BE2C (cell line): ENCODE measurements at regions not wholly inside any gene's neighbourhood (a gene's known extent, or its start where the extent isn't known, plus 50 kb on each side); places are given as distances from the start of the nearest gene placed in this dataset.
"Not testable (repeated sequence)": the region's sequence is repeated elsewhere in the genome, so short reads cannot be mapped to it uniquely, and the experiment has no call there.

Experiments
- DNase-seq: peaks from one replicate; pipeline ENCODE4 v3.0.0-alpha.2; 2020
- H3K27me3 ChIP-seq: fragments of 250-450 bp; sonication (Bioruptor Pico); 2 replicates; pipeline ENCODE4 v1.5.1; 2020; ENCODE audit warnings: mild to moderate bottlenecking
- H3K36me3 ChIP-seq: fragments of 250-450 bp; sonication (Bioruptor Pico); 2 replicates; pipeline ENCODE4 v1.5.1; 2020; ENCODE audit warnings: mild to moderate bottlenecking
- H3K4me1 ChIP-seq: fragments of 250-450 bp; sonication (Bioruptor Pico); 2 replicates; pipeline ENCODE4 v1.5.1; 2020
- H3K4me3 ChIP-seq: 2 replicates; pipeline ENCODE4 v1.5.1; 2011; ENCODE audit warnings: low read depth, low read length
- H3K9me3 ChIP-seq: fragments of 250-450 bp; sonication (Bioruptor Pico); 2 replicates; pipeline ENCODE4 v1.5.1; 2020
- TF ChIP-seq, protein P1 (sequence below): IDR thresholded peaks from 2 replicates; pipeline ENCODE4 v1.5.1; 2012; ENCODE audit warnings: mild to moderate bottlenecking, low read depth, low read length

- no peak for DNase-seq
- Histone ChIP-seq H3K9me3 (no peaks in the 10 kb centered on the region), H3K27me3 (no peaks in the 10 kb centered on the region), H3K36me3 (no peaks in the 10 kb centered on the region), H3K4me3 (no peak overlapping the region), H3K4me1 (no peaks in the 10 kb centered on the region)
- TF ChIP-seq, protein P1, sequence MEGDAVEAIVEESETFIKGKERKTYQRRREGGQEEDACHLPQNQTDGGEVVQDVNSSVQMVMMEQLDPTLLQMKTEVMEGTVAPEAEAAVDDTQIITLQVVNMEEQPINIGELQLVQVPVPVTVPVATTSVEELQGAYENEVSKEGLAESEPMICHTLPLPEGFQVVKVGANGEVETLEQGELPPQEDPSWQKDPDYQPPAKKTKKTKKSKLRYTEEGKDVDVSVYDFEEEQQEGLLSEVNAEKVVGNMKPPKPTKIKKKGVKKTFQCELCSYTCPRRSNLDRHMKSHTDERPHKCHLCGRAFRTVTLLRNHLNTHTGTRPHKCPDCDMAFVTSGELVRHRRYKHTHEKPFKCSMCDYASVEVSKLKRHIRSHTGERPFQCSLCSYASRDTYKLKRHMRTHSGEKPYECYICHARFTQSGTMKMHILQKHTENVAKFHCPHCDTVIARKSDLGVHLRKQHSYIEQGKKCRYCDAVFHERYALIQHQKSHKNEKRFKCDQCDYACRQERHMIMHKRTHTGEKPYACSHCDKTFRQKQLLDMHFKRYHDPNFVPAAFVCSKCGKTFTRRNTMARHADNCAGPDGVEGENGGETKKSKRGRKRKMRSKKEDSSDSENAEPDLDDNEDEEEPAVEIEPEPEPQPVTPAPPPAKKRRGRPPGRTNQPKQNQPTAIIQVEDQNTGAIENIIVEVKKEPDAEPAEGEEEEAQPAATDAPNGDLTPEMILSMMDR, result no peak
Measured at GRCh38 chr1:191052888-191053287, 575.2 kb upstream of the BRINP3 start.

- no peak for DNase-seq
- Histone ChIP-seq H3K36me3 (no peaks in the 10 kb centered on the region), H3K4me1 (no peaks in the 10 kb centered on the region), H3K4me3 (no peak overlapping the region), H3K27me3 (no peaks in the 10 kb centered on the region), H3K9me3 (no peaks in the 10 kb centered on the region)
- TF ChIP-seq, protein P1, result no peak
Measured at GRCh38 chr1:191065346-191065745, 587.7 kb upstream of the BRINP3 start.

GRCh38 chr1:191065771-191066170 is 588.1 kb upstream of the BRINP3 start:
- Histone ChIP-seq H3K36me3 (no peaks in the 10 kb centered on the region), H3K4me3 (no peak overlapping the region), H3K4me1 (no peaks in the 10 kb centered on the region), H3K27me3 (no peaks in the 10 kb centered on the region), H3K9me3 (no peaks in the 10 kb centered on the region)
- TF ChIP-seq, protein P1, result no peak
- DNase-seq, result no peak

- H3K27me3 ChIP-seq, result no peaks in the 10 kb centered on the region
- no peaks in the 10 kb centered on the region for H3K9me3 ChIP-seq
- no peaks in the 10 kb centered on the region for H3K4me1 ChIP-seq
- no peak overlapping the region for H3K4me3 ChIP-seq
- no peak for DNase-seq
- H3K36me3 ChIP-seq, result no peaks in the 10 kb centered on the region
- TF ChIP-seq, protein P1, result no peak
Measured at GRCh38 chr1:191074881-191075280, 597.2 kb upstream of the BRINP3 start.

- H3K36me3 ChIP-seq, H3K4me1 ChIP-seq, H3K9me3 ChIP-seq, DNase-seq, H3K4me3 ChIP-seq, H3K27me3 ChIP-seq: not testable (repeated sequence)
Measured at GRCh38 chr1:191083090-191083489, 605.4 kb upstream of the BRINP3 start.

GRCh38 chr1:191085121-191085520 is 607.5 kb upstream of the BRINP3 start:
- no peaks in the 10 kb centered on the region for H3K36me3 ChIP-seq
- no peaks in the 10 kb centered on the region for H3K27me3 ChIP-seq
- no peak for DNase-seq
- no peaks in the 10 kb centered on the region for H3K9me3 ChIP-seq
- no peak overlapping the region for H3K4me3 ChIP-seq
- TF ChIP-seq, protein P1, result no peak
- H3K4me1 ChIP-seq, result no peaks in the 10 kb centered on the region; the same call in 1 of the 2 replicates

- Histone ChIP-seq H3K4me3 (no peak overlapping the region), H3K36me3 (no peaks in the 10 kb centered on the region)
Measured at GRCh38 chr1:191086910-191087309, 609.2 kb upstream of the BRINP3 start.

More at GRCh38 chr1:191086910-191087309, 609.2 kb upstream of the BRINP3 start:
- Histone ChIP-seq H3K4me1 (no peaks in the 10 kb centered on the region; the same call in 1 of the 2 replicates), H3K9me3 (no peaks in the 10 kb centered on the region), H3K27me3 (no peaks in the 10 kb centered on the region)
- TF ChIP-seq, protein P1, result no peak
- DNase-seq, result no peak
